NOMO-1 treated with dmso at 0.1 percent for 144 hours (cell line): ENCODE measurements at regions not wholly inside any gene's neighbourhood (a gene's known extent, or its start where the extent isn't known, plus 50 kb on each side); places are given as distances from the start of the nearest gene placed in this dataset.

Experiments used
- DNase-seq: peaks from one replicate; lab custom pipeline; 2025; ENCODE audit not compliant: unreplicated experiment; lab: John Stamatoyannopoulos, UW

GRCh38 chr10:125283836-125284614 lies 123.7 kb upstream of the CTBP2 start:
- no peak for DNase-seq

GRCh38 chr10:125283191-125283835 lies 123.0 kb upstream of the CTBP2 start:
- no peak for DNase-seq

GRCh38 chr10:125281091-125281490 lies 120.7 kb upstream of the CTBP2 start:
- no peak for DNase-seq

GRCh38 chr10:125276133-125276532 lies 115.8 kb upstream of the CTBP2 start:
- DNase-seq = no peak

GRCh38 chr10:125274961-125275360 lies 114.6 kb upstream of the CTBP2 start:
- no peak for DNase-seq

- no peak for DNase-seq
Measured at GRCh38 chr10:125273023-125273422, 112.7 kb upstream of the CTBP2 start.

- DNase-seq = no peak
Measured at GRCh38 chr10:125269716-125270115, 109.4 kb upstream of the CTBP2 start.

GRCh38 chr10:125266966-125267365 lies 106.6 kb upstream of the CTBP2 start:
- DNase-seq = no peak

- no peak for DNase-seq
Measured at GRCh38 chr10:125266541-125266940, 106.2 kb upstream of the CTBP2 start.

- DNase-seq = no peak
Measured at GRCh38 chr10:125265579-125265955, 105.2 kb upstream of the CTBP2 start.

GRCh38 chr10:125264757-125265578 lies 104.6 kb upstream of the CTBP2 start:
- no peak for DNase-seq

GRCh38 chr10:125264091-125264490 lies 103.7 kb upstream of the CTBP2 start:
- DNase-seq = no peak

- no peak for DNase-seq
Measured at GRCh38 chr10:125263551-125263950, 103.2 kb upstream of the CTBP2 start.

- no peak for DNase-seq
Measured at GRCh38 chr10:125262920-125263319, 102.6 kb upstream of the CTBP2 start.

GRCh38 chr10:125262409-125262808 lies 102.0 kb upstream of the CTBP2 start:
- DNase-seq = no peak

- DNase-seq = no peak
Measured at GRCh38 chr10:125261491-125262186, 101.3 kb upstream of the CTBP2 start.

GRCh38 chr10:125260260-125260659 lies 99.9 kb upstream of the CTBP2 start:
- DNase-seq = no peak

- DNase-seq = no peak
Measured at GRCh38 chr10:125259651-125260050, 99.3 kb upstream of the CTBP2 start.

GRCh38 chr10:125258676-125259075 lies 98.3 kb upstream of the CTBP2 start:
- no peak for DNase-seq

- DNase-seq = no peak
Measured at GRCh38 chr10:125257521-125258108, 97.3 kb upstream of the CTBP2 start.

- no peak for DNase-seq
Measured at GRCh38 chr10:125256026-125256425, 95.7 kb upstream of the CTBP2 start.
